ENCODE measurements at regions not wholly inside any gene's neighbourhood (a gene's known extent, or its start where the extent isn't known, plus 50 kb on each side); places are given as distances from the start of the nearest gene placed in this dataset.

- no peak for DNase-seq (ENCODE audit: low spot score)
Observed at GRCh38 chr3:95356764-95357501, 1294.1 kb downstream of the NSUN3 start.

GRCh38 chr3:95387242-95388021 lies 1324.6 kb downstream of the NSUN3 start:
- DNase-seq (ENCODE audit: low spot score), result no peak

- DNase-seq (ENCODE audit: low spot score), result no peak
Observed at GRCh38 chr3:95389725-95390313, 1327.0 kb downstream of the NSUN3 start.

GRCh38 chr3:95394286-95394685 lies 1331.4 kb downstream of the NSUN3 start:
- no peak for DNase-seq (ENCODE audit: low spot score)

GRCh38 chr3:95399585-95399984 lies 1336.7 kb downstream of the NSUN3 start:
- no peak for DNase-seq (ENCODE audit: low spot score)

GRCh38 chr3:95401693-95402092 lies 1338.8 kb downstream of the NSUN3 start:
- no peak for DNase-seq (ENCODE audit: low spot score)

GRCh38 chr3:95407709-95408463 lies 1345.0 kb downstream of the NSUN3 start:
- DNase-seq (ENCODE audit: low spot score), result no peak

GRCh38 chr3:95408464-95408862 lies 1345.6 kb downstream of the NSUN3 start:
- DNase-seq (ENCODE audit: low spot score), result no peak

- no peak for DNase-seq (ENCODE audit: low spot score)
Observed at GRCh38 chr3:95418251-95418650, 1355.4 kb downstream of the NSUN3 start.

- DNase-seq (ENCODE audit: low spot score), result no peak
Observed at GRCh38 chr3:95424279-95424678, 1361.4 kb downstream of the NSUN3 start.

- DNase-seq (ENCODE audit: low spot score), result no peak
Observed at GRCh38 chr3:95434491-95434890, 1371.6 kb downstream of the NSUN3 start.

GRCh38 chr3:95437409-95437808 lies 1374.5 kb downstream of the NSUN3 start:
- no peak for DNase-seq (ENCODE audit: low spot score)

GRCh38 chr3:95438274-95438673 lies 1375.4 kb downstream of the NSUN3 start:
- DNase-seq (ENCODE audit: low spot score), result no peak

- DNase-seq (ENCODE audit: low spot score), result no peak
Observed at GRCh38 chr3:95442766-95443165, 1371.6 kb upstream of the EPHA6 start.

- no peak for DNase-seq (ENCODE audit: low spot score)
Observed at GRCh38 chr3:95449841-95450240, 1364.6 kb upstream of the EPHA6 start.

GRCh38 chr3:95453242-95453641 lies 1361.2 kb upstream of the EPHA6 start:
- no peak for DNase-seq (ENCODE audit: low spot score)

- no peak for DNase-seq (ENCODE audit: low spot score)
Observed at GRCh38 chr3:95456835-95457234, 1357.6 kb upstream of the EPHA6 start.

- DNase-seq (ENCODE audit: low spot score), result no peak
Observed at GRCh38 chr3:95459706-95460105, 1354.7 kb upstream of the EPHA6 start.

- DNase-seq (ENCODE audit: low spot score), result no peak
Observed at GRCh38 chr3:95460274-95460673, 1354.1 kb upstream of the EPHA6 start.

- DNase-seq (ENCODE audit: low spot score), result no peak
Observed at GRCh38 chr3:95462161-95462560, 1352.2 kb upstream of the EPHA6 start.

GRCh38 chr3:95464346-95464745 lies 1350.0 kb upstream of the EPHA6 start:
- no peak for DNase-seq (ENCODE audit: low spot score)

- DNase-seq (ENCODE audit: low spot score), result no peak
Observed at GRCh38 chr3:95468331-95468730, 1346.1 kb upstream of the EPHA6 start.
